HL-60 (cell line): ENCODE measurements at regions not wholly inside any gene's neighbourhood (a gene's known extent, or its start where the extent isn't known, plus 50 kb on each side); places are given as distances from the start of the nearest gene placed in this dataset.

ENCODE experiments used
- GABPA ChIP-seq: IDR thresholded peaks from 2 replicates; pipeline ENCODE4 v1.6.1; 2012; ENCODE audit warnings: low read depth
- POLR2AphosphoS5 ChIP-seq: IDR thresholded peaks from 2 replicates; pipeline ENCODE4 v1.6.1; 2012; ENCODE audit warnings: low read depth
- TF ChIP-seq, protein P1 (sequence below): IDR thresholded peaks from one replicate; pipeline ENCODE4 v1.5.1; 2011; ENCODE audit warnings: low read length, control low read depth, inconsistent platforms; ENCODE audit not compliant: insufficient read depth
- TF ChIP-seq, protein P2 (sequence below): IDR thresholded peaks from 2 replicates; pipeline ENCODE4 v1.6.1; 2012; ENCODE audit warnings: low read depth; ENCODE audit not compliant: insufficient replicate concordance

DNA sequence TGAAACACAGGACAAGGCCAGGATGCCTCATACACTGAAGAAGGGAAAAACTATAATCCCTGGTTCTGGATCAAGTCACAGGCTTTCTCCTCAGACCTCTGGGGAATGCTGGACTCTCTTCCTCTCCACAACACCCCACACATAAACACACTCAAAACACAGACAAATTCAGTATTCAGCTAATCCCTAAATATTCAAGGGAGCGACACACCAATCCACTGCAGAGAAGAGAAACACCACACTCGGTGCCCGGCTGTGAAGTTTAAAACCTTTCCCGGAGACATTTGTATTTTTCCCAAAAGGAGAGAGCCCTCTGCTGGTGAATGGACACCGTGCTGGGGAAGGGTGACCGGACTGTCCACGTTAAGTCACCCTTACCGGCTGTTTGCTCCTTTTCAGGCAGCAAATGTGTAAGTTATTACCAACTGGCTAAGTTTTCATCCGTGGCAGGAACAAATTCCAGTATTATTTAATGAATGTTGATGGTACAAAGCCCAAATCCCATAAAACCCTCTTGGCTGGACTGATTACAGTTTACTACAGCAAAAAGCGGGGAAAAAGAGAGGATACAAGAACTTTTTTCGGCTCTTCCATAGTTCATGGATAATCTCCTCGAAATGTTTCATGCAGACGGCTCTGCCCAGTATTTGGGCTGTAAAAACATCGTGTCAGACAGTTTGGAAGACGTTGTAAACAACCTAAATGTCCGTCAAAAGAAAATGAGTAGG is 130.9 kb upstream of the SLC30A5 start:
- TF ChIP-seq, protein P1, sequence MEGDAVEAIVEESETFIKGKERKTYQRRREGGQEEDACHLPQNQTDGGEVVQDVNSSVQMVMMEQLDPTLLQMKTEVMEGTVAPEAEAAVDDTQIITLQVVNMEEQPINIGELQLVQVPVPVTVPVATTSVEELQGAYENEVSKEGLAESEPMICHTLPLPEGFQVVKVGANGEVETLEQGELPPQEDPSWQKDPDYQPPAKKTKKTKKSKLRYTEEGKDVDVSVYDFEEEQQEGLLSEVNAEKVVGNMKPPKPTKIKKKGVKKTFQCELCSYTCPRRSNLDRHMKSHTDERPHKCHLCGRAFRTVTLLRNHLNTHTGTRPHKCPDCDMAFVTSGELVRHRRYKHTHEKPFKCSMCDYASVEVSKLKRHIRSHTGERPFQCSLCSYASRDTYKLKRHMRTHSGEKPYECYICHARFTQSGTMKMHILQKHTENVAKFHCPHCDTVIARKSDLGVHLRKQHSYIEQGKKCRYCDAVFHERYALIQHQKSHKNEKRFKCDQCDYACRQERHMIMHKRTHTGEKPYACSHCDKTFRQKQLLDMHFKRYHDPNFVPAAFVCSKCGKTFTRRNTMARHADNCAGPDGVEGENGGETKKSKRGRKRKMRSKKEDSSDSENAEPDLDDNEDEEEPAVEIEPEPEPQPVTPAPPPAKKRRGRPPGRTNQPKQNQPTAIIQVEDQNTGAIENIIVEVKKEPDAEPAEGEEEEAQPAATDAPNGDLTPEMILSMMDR: no peak
- TF ChIP-seq POLR2AphosphoS5 (no peak), GABPA (no peak)
- TF ChIP-seq, protein P2, sequence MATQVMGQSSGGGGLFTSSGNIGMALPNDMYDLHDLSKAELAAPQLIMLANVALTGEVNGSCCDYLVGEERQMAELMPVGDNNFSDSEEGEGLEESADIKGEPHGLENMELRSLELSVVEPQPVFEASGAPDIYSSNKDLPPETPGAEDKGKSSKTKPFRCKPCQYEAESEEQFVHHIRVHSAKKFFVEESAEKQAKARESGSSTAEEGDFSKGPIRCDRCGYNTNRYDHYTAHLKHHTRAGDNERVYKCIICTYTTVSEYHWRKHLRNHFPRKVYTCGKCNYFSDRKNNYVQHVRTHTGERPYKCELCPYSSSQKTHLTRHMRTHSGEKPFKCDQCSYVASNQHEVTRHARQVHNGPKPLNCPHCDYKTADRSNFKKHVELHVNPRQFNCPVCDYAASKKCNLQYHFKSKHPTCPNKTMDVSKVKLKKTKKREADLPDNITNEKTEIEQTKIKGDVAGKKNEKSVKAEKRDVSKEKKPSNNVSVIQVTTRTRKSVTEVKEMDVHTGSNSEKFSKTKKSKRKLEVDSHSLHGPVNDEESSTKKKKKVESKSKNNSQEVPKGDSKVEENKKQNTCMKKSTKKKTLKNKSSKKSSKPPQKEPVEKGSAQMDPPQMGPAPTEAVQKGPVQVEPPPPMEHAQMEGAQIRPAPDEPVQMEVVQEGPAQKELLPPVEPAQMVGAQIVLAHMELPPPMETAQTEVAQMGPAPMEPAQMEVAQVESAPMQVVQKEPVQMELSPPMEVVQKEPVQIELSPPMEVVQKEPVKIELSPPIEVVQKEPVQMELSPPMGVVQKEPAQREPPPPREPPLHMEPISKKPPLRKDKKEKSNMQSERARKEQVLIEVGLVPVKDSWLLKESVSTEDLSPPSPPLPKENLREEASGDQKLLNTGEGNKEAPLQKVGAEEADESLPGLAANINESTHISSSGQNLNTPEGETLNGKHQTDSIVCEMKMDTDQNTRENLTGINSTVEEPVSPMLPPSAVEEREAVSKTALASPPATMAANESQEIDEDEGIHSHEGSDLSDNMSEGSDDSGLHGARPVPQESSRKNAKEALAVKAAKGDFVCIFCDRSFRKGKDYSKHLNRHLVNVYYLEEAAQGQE: no peak
